GM06990 (cell line): ENCODE measurements at regions not wholly inside any gene's neighbourhood (a gene's known extent, or its start where the extent isn't known, plus 50 kb on each side); places are given as distances from the start of the nearest gene placed in this dataset.

ENCODE experiments used
- DNase-seq: peaks from one replicate; pipeline ENCODE4 v3.0.0-alpha.2; 2011; ENCODE audit not compliant: insufficient read length; ENCODE audit errors: extremely low read depth
- H3K27me3 ChIP-seq: replicated peaks from 2 replicates; pipeline ENCODE4 v1.6.0; 2011; ENCODE audit warnings: low read length; ENCODE audit not compliant: control insufficient read depth, insufficient read depth
- H3K36me3 ChIP-seq: 2 replicates; pipeline ENCODE4 v1.5.1; 2011; ENCODE audit warnings: low read length; ENCODE audit not compliant: control insufficient read depth, insufficient read depth
- H3K4me3 ChIP-seq: replicated peaks from 2 replicates; pipeline ENCODE4 v1.5.1; 2011; ENCODE audit warnings: low read depth, mild to moderate bottlenecking, control low read depth, low read length
- TF ChIP-seq, protein P1 (sequence below): IDR thresholded peaks from 2 replicates; pipeline ENCODE4 v1.5.1; 2011; ENCODE audit warnings: low read length, control low read depth, mild to moderate bottlenecking, inconsistent platforms; ENCODE audit not compliant: insufficient read depth, poor library complexity, severe bottlenecking

DNA sequence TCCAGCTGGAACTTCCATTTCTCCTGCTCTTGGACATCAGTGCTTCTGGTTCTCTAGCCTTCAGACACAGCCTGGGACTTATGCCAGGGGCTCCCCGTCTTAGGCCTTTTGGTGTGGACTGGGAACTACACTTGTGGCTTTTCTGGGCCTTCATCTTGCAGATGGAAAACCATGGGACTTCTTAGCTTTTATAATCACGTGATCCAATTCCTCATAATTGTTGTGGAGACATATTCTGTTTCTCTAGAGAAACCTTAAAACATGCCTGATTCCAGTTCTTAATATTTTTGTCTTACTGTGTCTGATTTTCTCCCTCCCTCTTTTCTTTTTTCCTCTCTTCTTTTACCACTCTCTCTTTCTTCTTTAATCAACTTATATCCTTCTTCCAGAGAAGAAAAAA is 224.2 kb upstream of the FOXP2 start:
- Histone ChIP-seq H3K27me3 (no peaks in the 10 kb centered on the region), H3K36me3 (no peaks in the 10 kb centered on the region), H3K4me3 (no peak overlapping the region)
- TF ChIP-seq, protein P1, sequence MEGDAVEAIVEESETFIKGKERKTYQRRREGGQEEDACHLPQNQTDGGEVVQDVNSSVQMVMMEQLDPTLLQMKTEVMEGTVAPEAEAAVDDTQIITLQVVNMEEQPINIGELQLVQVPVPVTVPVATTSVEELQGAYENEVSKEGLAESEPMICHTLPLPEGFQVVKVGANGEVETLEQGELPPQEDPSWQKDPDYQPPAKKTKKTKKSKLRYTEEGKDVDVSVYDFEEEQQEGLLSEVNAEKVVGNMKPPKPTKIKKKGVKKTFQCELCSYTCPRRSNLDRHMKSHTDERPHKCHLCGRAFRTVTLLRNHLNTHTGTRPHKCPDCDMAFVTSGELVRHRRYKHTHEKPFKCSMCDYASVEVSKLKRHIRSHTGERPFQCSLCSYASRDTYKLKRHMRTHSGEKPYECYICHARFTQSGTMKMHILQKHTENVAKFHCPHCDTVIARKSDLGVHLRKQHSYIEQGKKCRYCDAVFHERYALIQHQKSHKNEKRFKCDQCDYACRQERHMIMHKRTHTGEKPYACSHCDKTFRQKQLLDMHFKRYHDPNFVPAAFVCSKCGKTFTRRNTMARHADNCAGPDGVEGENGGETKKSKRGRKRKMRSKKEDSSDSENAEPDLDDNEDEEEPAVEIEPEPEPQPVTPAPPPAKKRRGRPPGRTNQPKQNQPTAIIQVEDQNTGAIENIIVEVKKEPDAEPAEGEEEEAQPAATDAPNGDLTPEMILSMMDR = no peak
- no peak for DNase-seq

DNA sequence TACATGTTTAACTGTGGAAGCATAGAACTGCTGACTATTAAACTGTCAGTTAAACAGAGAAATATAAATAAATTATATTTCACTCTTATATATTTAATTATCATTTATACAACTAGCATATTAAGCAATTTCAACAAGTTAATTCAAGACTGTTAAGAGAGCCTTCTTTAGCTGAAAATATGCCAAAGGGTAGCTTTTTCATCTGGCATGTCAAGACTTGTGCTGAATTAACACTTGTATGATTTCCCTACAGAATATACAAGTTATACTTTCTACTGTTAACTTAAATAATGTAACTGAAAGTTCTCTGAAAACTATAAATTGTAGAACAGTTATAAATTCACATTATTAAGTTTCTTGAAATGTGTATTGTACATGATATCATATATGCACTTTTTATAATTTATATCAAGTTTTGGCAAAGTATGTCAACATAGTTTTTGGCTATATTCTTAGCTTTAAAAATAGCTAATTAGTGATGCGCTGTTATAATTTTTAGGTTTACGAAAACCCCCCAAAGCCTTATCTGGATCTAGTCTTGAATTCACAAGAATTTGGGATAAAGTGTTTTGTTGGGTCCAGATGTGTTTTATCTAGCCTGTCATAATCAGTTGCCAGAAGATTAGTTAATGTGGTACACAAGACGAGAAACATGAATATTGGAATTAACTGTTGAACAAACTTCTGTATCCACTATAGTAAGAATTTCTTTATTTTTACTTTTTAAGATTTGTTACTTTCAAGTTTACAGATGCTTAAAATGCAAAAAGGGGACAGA is 231.1 kb upstream of the FOXP2 start:
- no peaks in the 10 kb centered on the region for H3K36me3 ChIP-seq
- H3K27me3 ChIP-seq = no peaks in the 10 kb centered on the region
- TF ChIP-seq, protein P1 = no peak
- no peak overlapping the region for H3K4me3 ChIP-seq
- no peak for DNase-seq

DNA sequence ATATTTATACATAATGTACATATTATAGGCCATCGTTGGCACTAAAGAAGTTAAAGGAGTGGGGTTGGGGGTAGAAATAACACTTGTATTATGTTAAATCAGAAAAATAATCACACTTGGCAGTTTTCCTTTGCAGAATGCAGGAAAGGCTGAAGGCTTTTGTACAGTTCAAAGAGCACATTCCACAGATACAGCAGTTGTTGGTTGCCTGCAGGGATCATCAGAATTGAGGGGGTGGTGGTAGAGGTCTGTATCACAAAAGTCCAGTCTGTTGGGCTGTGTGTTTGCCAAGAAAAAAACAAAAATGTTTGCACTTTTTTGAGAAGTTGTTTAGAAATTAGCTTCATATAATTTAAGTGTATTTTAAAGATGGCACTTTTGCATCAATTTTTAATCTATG is 231.8 kb upstream of the FOXP2 start:
- H3K27me3 ChIP-seq = no peaks in the 10 kb centered on the region
- no peak overlapping the region for H3K4me3 ChIP-seq
- no peak for DNase-seq
- TF ChIP-seq, protein P1 = no peak
- H3K36me3 ChIP-seq = no peaks in the 10 kb centered on the region

DNA sequence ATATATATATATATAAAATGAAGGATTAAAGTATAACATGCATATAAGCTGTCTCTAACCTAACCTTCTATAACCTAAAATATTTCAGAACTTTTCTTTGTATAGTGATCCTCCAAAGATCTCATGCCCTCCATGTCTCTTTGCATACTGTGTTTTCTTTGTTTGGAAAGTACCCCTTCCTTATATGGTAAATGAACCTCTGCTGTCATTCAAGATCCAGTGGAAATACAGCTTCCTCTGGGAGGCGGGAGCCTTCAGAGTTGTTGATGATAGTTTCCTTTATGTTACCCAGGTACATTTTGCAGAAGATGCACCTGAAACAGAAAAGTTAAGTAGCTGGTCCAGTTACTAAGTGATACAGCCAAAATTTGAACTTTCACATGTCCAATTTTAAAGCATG is 233.3 kb upstream of the FOXP2 start:
- Histone ChIP-seq H3K27me3 (no peaks in the 10 kb centered on the region), H3K4me3 (no peak overlapping the region), H3K36me3 (no peaks in the 10 kb centered on the region)
- TF ChIP-seq, protein P1 = no peak
- no peak for DNase-seq

DNA sequence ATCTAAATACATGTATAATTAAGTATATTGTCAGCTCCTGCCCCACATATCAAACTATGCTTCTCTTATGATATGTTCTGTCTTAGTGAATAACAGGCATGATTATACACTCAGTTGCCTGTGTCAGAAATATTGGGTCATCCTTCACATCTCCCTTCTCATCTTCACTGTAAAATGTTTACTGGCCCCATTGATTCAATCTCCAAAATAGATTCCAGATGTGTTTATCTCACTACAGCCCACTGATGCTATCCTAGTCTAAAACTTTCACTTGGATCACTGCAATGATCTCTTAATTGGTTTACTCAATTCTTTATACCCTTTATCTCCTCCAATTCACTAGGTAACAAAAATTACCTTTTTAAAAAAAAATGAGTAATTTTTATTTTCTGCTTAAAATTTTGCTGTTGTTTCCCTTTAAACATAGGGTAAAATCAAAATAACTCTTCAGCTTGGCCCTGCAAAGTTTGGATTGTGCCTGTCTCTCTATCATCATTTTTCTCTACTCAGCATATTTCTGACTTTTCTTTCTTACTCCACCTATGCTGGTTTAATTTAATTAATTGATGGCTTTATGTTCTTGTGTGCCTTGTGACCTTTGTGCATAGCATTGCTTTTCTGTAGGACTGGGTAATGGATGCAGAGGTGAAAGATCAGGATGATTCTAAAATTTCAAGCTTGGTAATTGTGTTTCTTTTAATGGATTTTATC is 233.9 kb upstream of the FOXP2 start:
- no peak for DNase-seq
- no peaks in the 10 kb centered on the region for H3K27me3 ChIP-seq
- TF ChIP-seq, protein P1 = no peak
- no peaks in the 10 kb centered on the region for H3K36me3 ChIP-seq
- no peak overlapping the region for H3K4me3 ChIP-seq

DNA sequence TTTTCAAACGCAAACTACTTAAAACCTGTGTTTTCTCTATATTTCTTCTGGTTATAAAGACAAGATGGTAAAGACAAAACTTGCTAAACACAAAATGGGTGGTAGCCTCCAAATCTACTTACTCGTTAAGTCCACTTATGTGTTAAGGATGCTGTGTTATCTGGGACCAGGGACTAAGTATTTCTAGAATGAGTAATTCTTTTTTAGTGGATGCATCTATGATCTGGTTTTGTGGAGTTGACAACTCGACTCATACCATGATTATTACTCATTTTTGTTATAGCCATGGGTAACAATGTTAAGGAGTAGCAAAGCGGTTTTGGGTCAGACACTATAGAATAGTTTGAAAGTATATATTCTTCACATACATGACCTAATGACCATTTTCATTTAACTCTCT is 239.5 kb upstream of the FOXP2 start:
- Histone ChIP-seq H3K27me3 (no peaks in the 10 kb centered on the region), H3K36me3 (no peaks in the 10 kb centered on the region), H3K4me3 (no peak overlapping the region)
- TF ChIP-seq, protein P1 = no peak
- DNase-seq = no peak
